GM18499 (cell line): ENCODE measurements at regions not wholly inside any gene's neighbourhood (a gene's known extent, or its start where the extent isn't known, plus 50 kb on each side); places are given as distances from the start of the nearest gene placed in this dataset.
"Not testable (repeated sequence)": the region's sequence is repeated elsewhere in the genome, so short reads cannot be mapped to it uniquely, and the experiment has no call there.

Experiments
- ATAC-seq: cut with Tn5 transposase; IDR thresholded peaks from one replicate; pipeline ENCODE4 v1.9.1; 2021; ENCODE audit warnings: moderate number of reproducible peaks; ENCODE audit not compliant: insufficient read depth, unreplicated experiment

DNA sequence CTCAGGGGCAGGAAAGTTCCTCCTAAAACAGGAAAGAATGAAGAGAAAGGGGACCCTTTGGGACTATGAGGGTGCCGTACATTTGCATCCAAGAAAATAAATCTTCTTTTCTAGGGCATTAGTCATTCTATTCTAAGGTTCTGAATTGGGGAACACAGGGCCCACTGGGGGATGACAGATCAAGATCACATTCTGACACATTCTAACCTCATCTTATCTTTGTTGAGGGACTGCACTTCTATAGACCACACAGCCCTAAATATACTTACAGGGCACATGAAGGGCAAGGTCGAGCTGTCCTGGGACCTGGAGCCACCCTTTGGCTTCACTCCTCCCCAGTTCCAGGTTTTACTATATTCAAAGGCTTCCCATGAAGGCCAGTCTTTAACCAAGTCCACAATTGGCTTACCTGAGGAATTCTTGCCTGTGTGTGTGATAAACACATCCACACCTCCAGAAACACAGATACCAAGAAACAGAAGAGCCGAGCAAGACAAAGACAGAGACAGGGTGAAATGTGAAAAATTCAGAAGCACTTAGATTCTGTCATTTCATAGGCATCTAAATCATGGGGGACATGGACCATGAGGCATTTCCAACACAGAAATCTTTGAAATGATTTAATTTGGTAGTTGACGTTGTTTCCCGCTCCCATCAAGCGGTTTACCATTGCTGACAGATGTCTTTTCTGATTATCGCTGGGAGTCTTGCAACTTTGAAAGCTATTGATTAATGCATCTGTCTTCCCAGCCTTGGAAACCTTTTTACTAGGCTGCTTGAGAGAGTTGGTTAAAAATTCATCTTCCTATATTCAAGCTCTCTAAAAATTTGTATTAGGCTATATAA lies 75.8 kb downstream of the CCDC71L start:
- ATAC-seq = no peak

DNA sequence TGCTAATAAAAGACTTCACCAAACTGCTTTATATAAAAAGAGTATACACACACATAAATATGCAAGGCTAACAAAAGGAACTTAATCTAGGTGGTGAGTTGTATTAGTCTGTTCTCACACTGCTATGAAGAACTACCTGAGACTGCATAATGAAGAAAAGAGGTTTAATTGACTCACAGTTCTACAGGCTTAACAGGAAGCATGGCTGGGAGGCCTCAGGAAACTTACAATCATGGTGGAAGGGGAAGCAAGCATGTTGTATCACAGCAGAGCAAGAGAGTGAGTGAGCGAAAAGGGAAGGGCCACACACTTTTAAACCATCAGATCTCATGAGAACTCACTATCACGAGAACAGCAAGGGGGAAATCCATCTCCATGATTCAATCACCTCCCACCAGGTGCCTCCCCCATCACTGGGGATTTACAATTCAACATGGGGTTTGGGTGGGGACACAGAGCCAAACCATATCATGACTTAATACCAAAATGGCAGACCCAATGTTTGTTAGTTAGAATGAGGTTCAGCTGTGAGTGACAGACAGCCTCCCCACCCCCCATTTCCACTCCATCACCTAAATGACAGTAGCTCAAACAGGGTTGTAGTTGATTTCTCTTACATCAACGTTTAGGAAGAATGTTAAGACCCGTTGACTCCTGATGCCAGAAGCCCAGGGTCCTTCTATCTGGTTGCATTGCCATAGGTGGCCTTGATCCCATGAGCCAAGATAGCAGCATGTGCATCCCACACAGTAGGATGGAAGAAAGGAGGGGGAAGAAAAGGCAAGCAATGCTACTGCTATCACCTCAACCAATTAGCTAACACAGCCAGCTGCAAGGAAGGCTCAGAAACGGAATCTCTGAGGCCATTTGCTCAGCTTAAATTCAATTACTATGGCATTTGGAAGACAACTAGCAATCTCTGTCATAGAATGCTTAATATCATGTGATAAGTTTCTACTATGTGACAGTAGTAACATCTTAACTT lies 77.0 kb downstream of the CCDC71L start:
- ATAC-seq = no peak

GRCh38 chr7:106583100-106583499 lies 77.9 kb downstream of the CCDC71L start:
- no peak for ATAC-seq

DNA sequence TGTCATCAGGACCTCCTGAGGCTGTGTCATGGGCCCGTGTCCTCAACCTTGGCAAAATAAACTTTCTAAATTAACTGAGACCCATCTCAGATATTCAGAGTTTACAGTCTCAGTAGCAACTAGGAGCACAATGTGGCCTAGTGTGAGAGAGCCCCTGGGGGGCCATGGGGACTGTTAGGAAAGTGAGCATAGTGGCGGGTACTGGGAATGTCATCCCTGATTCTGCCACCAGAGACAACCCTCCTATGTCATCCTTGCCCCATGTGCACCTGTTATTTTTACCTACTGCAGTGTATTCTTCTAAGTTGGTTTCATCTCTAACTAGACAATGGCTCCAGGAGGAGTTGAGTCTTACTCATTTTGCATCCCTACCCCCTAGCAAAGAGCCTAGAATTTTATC lies 78.6 kb downstream of the CCDC71L start:
- ATAC-seq = no peak

DNA sequence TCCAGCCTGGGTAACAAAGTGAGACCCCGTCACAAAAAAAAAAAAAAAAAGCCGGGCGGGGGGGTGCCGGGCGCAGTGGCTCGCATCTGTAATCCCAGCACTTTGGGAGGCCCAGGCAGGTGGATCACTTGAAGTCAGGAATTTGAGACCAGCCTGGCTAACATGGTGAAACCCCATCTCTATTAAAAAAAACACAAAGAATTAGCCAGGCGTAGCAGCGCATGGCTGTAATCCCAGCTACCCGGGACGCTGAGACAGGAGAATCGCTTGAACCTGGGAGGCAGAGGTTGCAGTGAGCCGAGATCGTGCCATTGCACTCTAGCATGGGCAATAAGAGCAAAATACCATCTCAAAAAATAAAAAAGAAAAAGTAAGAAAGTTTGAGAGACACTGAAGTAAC lies 81.9 kb downstream of the CCDC71L start:
- not testable (repeated sequence) for ATAC-seq

- ATAC-seq = no peak
Observed at GRCh38 chr7:106575138-106575823, 85.7 kb downstream of the CCDC71L start.

GRCh38 chr7:106573738-106574137 lies 87.2 kb downstream of the CCDC71L start:
- no peak for ATAC-seq

- ATAC-seq = no peak
Observed at GRCh38 chr7:106573125-106573663, 87.8 kb downstream of the CCDC71L start.

DNA sequence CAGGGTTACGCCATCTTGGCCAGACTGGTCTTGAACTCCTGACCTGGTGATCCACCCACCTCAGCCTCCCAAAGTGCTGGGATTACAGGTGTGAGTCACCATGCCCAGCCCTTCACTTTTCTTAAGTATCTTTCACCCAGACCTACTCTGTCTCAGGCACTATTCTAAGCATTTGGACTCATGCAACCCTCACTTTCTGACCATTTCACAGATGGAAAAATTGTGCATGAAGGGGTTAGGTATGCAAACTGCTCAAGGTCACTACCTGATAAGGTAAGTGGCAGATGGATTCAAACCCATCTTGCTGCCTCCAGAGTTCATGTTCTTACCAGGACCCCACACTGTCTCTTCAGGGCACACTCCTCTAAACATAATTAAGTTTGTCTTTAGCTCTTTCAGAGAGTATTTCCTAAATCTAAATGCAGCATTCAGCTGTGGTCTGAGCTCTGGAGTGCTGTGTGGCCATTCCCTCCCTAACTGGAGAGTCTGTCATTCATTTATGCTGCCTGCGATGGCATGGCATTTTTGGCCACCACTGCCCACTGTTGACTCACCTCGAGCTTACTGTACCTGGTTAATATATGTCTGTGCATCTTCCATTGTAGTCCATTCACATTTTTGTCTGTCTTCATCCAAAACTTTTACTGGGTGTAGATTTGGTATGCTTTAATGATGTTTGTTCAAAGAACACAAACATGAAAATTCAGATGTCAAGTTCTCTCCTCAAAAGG lies 88.4 kb downstream of the CCDC71L start:
- ATAC-seq = no peak

DNA sequence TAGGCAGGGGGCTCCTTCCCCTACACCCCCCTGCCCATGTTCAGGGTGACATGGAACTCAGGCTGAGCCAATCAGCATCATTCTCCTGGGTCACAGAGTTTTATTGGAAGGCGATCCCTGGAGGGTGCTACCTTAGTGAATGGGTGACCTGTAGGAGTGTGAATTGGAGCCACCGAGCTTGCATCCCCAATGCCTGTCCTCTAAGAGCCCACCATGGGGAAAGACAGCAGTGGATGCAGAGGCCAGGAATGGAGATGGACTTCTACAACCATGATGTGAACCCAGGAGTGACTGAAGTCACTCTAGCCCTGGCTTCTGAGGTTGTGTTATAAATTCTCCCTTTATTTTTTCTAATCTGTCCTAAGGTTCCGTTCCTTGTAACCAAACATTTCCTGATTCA lies 89.4 kb downstream of the CCDC71L start:
- no peak for ATAC-seq

DNA sequence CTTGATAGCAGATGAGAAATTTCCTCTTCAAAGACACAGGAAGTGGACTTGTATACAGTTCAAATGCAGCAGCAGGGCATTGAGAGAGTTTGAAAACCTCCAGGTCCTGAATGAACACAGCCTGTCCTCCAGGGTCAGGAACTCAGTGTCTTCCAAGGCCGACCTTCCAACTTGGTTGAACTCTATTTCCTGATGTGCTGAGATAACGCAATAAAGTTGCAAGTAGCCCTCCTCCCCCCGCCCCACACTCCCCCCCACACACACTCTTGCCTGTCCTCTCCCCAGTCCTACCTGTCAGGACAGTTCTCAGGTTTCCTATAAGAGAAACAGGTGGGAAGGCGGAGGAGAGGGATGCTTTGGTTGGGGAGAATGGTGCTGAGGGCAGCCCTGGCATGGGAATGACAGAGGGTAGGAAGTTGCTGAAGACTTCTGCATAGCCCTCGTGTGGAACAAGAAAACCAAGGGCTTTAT lies 90.0 kb downstream of the CCDC71L start:
- ATAC-seq = no peak

- ATAC-seq = no peak
Observed at GRCh38 chr7:106570146-106570545, 90.8 kb downstream of the CCDC71L start.

DNA sequence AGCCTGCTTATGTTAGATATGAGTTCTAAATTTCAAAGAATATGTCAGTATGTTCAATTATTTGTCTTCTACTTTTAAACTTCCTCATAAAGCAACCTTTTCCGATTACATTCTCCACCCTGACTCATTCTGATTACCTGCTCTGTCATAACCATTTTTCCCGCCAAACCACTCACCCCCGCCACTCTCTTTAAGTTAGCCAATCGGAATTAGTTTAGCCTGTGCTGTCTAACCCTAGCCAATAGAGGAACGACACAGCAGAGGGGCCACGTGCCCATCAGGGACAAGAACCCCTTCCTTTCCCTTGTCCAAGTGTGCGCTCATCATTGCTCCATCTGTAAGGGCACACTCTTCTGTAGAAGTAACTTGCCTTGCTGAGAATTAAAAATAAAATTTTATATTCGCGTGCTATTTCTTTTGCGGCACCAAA lies 91.4 kb downstream of the CCDC71L start:
- no peak for ATAC-seq

DNA sequence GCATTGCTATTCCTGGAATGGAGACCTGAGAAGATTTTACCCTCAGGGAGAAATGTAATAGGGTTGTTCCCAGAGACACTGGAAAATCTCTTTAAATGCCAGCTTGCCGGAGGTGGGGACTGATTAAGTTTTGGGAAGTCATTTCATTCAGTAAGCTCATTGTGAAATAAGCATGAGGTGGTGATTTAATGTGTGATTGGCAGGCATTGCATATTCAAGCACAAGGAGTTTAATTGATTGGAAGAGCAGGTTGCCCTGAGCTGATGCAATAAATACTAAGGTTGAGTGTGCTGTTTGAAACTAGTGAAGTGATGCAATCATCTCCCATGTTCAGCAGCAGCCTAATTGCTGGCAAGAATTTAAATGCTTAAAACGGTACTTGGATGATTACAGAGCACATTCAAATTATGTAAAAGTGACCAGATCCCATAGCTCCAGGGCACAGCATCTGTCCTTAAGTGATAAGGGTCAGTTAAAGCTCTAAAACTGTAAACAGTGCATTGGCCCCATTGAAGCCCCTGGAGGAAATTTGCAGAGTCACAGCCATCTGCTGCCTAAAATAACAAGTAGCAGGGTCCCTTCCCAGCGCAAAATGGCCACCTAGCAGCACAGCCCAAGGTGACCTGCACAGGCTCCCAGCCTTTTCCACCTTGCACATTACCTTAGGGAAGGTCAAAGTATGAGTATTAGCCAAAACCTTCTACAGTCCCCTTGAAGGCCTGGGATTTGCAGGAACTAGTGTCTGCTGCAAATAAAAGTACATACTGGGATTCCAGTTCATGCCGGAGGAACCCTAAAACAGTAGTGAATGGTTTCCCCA lies 92.1 kb downstream of the CCDC71L start:
- no peak for ATAC-seq

DNA sequence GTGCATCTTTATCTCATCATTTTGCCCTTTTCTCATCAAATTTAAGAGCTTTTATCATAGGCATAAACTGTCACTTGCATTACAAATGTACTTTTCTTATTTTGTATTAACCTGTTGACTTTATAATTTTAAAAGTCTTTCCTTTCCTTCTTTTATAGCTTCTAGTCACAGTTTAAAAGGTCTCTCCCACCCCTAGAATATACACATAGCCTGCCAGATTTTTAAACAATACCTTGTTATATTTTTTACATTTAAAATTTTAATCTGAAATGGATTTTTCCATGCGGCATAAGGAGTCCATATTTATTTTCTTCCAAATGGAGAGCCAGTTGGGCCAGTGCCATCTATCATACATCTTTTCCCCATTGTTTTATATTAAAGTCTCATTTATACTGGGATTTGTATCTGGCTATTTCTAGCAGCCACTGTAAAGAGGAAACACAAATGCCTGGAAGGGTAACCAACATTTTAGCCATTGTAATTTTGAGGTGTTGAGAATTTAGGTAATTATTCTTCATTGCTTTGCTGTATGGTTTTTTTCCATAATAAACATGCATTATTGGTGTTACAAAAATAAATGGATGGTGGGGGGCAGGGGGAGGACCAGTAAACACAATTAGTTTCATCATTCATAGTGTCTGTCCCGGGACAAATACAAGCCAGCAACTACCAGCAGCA lies 92.8 kb downstream of the CCDC71L start:
- ATAC-seq = no peak

GRCh38 chr7:106567204-106568001 lies 93.6 kb downstream of the CCDC71L start:
- ATAC-seq = not testable (repeated sequence)

GRCh38 chr7:106566672-106567071 lies 94.3 kb downstream of the CCDC71L start:
- no peak for ATAC-seq
